ENCODE measurements at regions not wholly inside any gene's neighbourhood (a gene's known extent, or its start where the extent isn't known, plus 50 kb on each side); places are given as distances from the start of the nearest gene placed in this dataset.
"Not testable (repeated sequence)": the region's sequence is repeated elsewhere in the genome, so short reads cannot be mapped to it uniquely, and the experiment has no call there.

- peak overlapping the region; percentile 17; the same call in 1 of the 2 replicates for H3K4me2 ChIP-seq (ENCODE audit: low read length)
- BruUV-seq (replicated peaks): not testable (repeated sequence)
These were observed 313.5 kb downstream of the ANAPC1 start for GRCh38 chr2:111570300-111571114.

GRCh38 chr2:111574803-111575202 is 309.2 kb downstream of the ANAPC1 start:
- H3K36me3 ChIP-seq (ENCODE audit: insufficient read depth, low read length); DNase-seq (ENCODE audit: low spot score); BruUV-seq (replicated peaks); H3K79me2 ChIP-seq (ENCODE audit: insufficient read depth, low read depth, low read length); CTCF ChIA-PET (ENCODE audit: unreplicated experiment); H3K27ac ChIP-seq (ENCODE audit: low read depth, low read length, poor library complexity, severe bottlenecking); H3K9me3 ChIP-seq (ENCODE audit: low read length); H4K20me1 ChIP-seq (ENCODE audit: insufficient read depth, low read length); H3K4me1 ChIP-seq (ENCODE audit: insufficient read depth, low read length, poor library complexity, severe bottlenecking); H3K4me3 ChIP-seq (ENCODE audit: low read depth, low read length, poor library complexity, severe bottlenecking); H3K9me2 ChIP-seq (ENCODE audit: insufficient read depth, low read length); H3K4me2 ChIP-seq (ENCODE audit: low read length); POLR2A ChIA-PET; intact Hi-C loops (cut with micrococcal nuclease; ENCODE audit: unreplicated experiment); H2AFZ ChIP-seq (ENCODE audit: low read length): not testable (repeated sequence)

More at GRCh38 chr2:111570300-111571114, 313.5 kb downstream of the ANAPC1 start:
- DNase-seq (ENCODE audit: low spot score); H3K9me3 ChIP-seq (ENCODE audit: low read length); H3K9me2 ChIP-seq (ENCODE audit: insufficient read depth, low read length); intact Hi-C loops (cut with micrococcal nuclease; ENCODE audit: unreplicated experiment); H3K4me1 ChIP-seq (ENCODE audit: insufficient read depth, low read length, poor library complexity, severe bottlenecking); H4K20me1 ChIP-seq (ENCODE audit: insufficient read depth, low read length); CTCF ChIA-PET (ENCODE audit: unreplicated experiment); POLR2A ChIA-PET; H3K27ac ChIP-seq (ENCODE audit: low read depth, low read length, poor library complexity, severe bottlenecking); H2AFZ ChIP-seq (ENCODE audit: low read length); H3K79me2 ChIP-seq (ENCODE audit: insufficient read depth, low read depth, low read length); H3K4me3 ChIP-seq (ENCODE audit: low read depth, low read length, poor library complexity, severe bottlenecking); H3K36me3 ChIP-seq (ENCODE audit: insufficient read depth, low read length): not testable (repeated sequence)

- H3K4me1 ChIP-seq (ENCODE audit: insufficient read depth, low read length, poor library complexity, severe bottlenecking); intact Hi-C loops (cut with micrococcal nuclease; ENCODE audit: unreplicated experiment); CTCF ChIA-PET (ENCODE audit: unreplicated experiment); H3K9me2 ChIP-seq (ENCODE audit: insufficient read depth, low read length); H3K4me2 ChIP-seq (ENCODE audit: low read length); POLR2A ChIA-PET; H3K4me3 ChIP-seq (ENCODE audit: low read depth, low read length, poor library complexity, severe bottlenecking); H4K20me1 ChIP-seq (ENCODE audit: insufficient read depth, low read length); H3K27ac ChIP-seq (ENCODE audit: low read depth, low read length, poor library complexity, severe bottlenecking); BruUV-seq (replicated peaks); H2AFZ ChIP-seq (ENCODE audit: low read length); H3K79me2 ChIP-seq (ENCODE audit: insufficient read depth, low read depth, low read length); H3K9me3 ChIP-seq (ENCODE audit: low read length); DNase-seq (ENCODE audit: low spot score); H3K36me3 ChIP-seq (ENCODE audit: insufficient read depth, low read length): not testable (repeated sequence)
These were observed 306.7 kb downstream of the ANAPC1 start for GRCh38 chr2:111577154-111577885.

GRCh38 chr2:111579500-111580134 is 304.4 kb downstream of the ANAPC1 start:
- H3K27ac ChIP-seq (ENCODE audit: low read depth, low read length, poor library complexity, severe bottlenecking); H3K9me2 ChIP-seq (ENCODE audit: insufficient read depth, low read length); H3K4me1 ChIP-seq (ENCODE audit: insufficient read depth, low read length, poor library complexity, severe bottlenecking); CTCF ChIA-PET (ENCODE audit: unreplicated experiment); DNase-seq (ENCODE audit: low spot score); H3K4me3 ChIP-seq (ENCODE audit: low read depth, low read length, poor library complexity, severe bottlenecking); H3K79me2 ChIP-seq (ENCODE audit: insufficient read depth, low read depth, low read length); H2AFZ ChIP-seq (ENCODE audit: low read length); H3K9me3 ChIP-seq (ENCODE audit: low read length); H4K20me1 ChIP-seq (ENCODE audit: insufficient read depth, low read length); H3K36me3 ChIP-seq (ENCODE audit: insufficient read depth, low read length); intact Hi-C loops (cut with micrococcal nuclease; ENCODE audit: unreplicated experiment); H3K4me2 ChIP-seq (ENCODE audit: low read length); POLR2A ChIA-PET; BruUV-seq (replicated peaks): not testable (repeated sequence)

- H3K4me1 ChIP-seq (ENCODE audit: insufficient read depth, low read length, poor library complexity, severe bottlenecking); H4K20me1 ChIP-seq (ENCODE audit: insufficient read depth, low read length); H3K27ac ChIP-seq (ENCODE audit: low read depth, low read length, poor library complexity, severe bottlenecking); H3K79me2 ChIP-seq (ENCODE audit: insufficient read depth, low read depth, low read length); H3K36me3 ChIP-seq (ENCODE audit: insufficient read depth, low read length); H2AFZ ChIP-seq (ENCODE audit: low read length); DNase-seq (ENCODE audit: low spot score); H3K4me3 ChIP-seq (ENCODE audit: low read depth, low read length, poor library complexity, severe bottlenecking); POLR2A ChIA-PET; H3K9me2 ChIP-seq (ENCODE audit: insufficient read depth, low read length); CTCF ChIA-PET (ENCODE audit: unreplicated experiment); H3K9me3 ChIP-seq (ENCODE audit: low read length); H3K4me2 ChIP-seq (ENCODE audit: low read length); intact Hi-C loops (cut with micrococcal nuclease; ENCODE audit: unreplicated experiment); BruUV-seq (replicated peaks): not testable (repeated sequence)
These were observed 303.4 kb downstream of the ANAPC1 start for GRCh38 chr2:111580616-111581015.

GRCh38 chr2:111582090-111582489 is 301.9 kb downstream of the ANAPC1 start:
- H3K9me2 ChIP-seq (ENCODE audit: insufficient read depth, low read length); H3K4me3 ChIP-seq (ENCODE audit: low read depth, low read length, poor library complexity, severe bottlenecking); H3K9me3 ChIP-seq (ENCODE audit: low read length); CTCF ChIA-PET (ENCODE audit: unreplicated experiment); POLR2A ChIA-PET; H3K36me3 ChIP-seq (ENCODE audit: insufficient read depth, low read length); H3K4me2 ChIP-seq (ENCODE audit: low read length); H2AFZ ChIP-seq (ENCODE audit: low read length); H3K79me2 ChIP-seq (ENCODE audit: insufficient read depth, low read depth, low read length); H4K20me1 ChIP-seq (ENCODE audit: insufficient read depth, low read length); BruUV-seq (replicated peaks); H3K27ac ChIP-seq (ENCODE audit: low read depth, low read length, poor library complexity, severe bottlenecking); H3K4me1 ChIP-seq (ENCODE audit: insufficient read depth, low read length, poor library complexity, severe bottlenecking); intact Hi-C loops (cut with micrococcal nuclease; ENCODE audit: unreplicated experiment); DNase-seq (ENCODE audit: low spot score): not testable (repeated sequence)
